LNCaP clone FGC (cell line): ENCODE measurements at regions not wholly inside any gene's neighbourhood (a gene's known extent, or its start where the extent isn't known, plus 50 kb on each side); places are given as distances from the start of the nearest gene placed in this dataset.

ENCODE experiments used
- DNase-seq: peaks from one replicate; pipeline ENCODE4 v3.0.0-alpha.2; 2011; ENCODE audit warnings: low read depth
- H3K4me3 ChIP-seq: 2 replicates; pipeline ENCODE4 v1.5.1; 2011; ENCODE audit warnings: mild to moderate bottlenecking, low read depth, low read length, control low read depth
- TF ChIP-seq, protein P1 (sequence below): IDR thresholded peaks from 2 replicates; pipeline ENCODE4 v1.5.1; 2012; ENCODE audit warnings: mild to moderate bottlenecking; ENCODE audit not compliant: control insufficient read depth, insufficient read depth; ENCODE audit errors: extremely low read depth

DNA sequence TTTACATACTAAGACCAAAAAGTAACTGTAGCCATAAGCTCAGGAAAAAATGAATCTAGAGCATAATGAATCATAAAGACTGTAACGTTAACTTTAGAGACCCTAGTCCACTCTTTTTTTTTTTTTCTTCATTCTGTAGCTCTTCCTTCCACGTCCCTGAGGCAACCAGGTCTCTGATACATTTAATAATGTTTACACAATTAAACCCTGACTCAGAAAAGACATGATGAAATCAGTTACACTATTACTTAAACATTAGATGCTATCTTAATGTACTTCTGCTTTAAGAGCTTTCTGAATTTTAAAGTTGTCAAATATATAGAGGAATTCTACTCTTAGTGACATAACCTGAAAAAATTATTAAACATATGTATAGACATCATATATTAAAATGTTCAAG is 1121.5 kb upstream of the DDX18 start:
- H3K4me3 ChIP-seq, result no peak overlapping the region
- DNase-seq, result peak; percentile 35
- TF ChIP-seq, protein P1, sequence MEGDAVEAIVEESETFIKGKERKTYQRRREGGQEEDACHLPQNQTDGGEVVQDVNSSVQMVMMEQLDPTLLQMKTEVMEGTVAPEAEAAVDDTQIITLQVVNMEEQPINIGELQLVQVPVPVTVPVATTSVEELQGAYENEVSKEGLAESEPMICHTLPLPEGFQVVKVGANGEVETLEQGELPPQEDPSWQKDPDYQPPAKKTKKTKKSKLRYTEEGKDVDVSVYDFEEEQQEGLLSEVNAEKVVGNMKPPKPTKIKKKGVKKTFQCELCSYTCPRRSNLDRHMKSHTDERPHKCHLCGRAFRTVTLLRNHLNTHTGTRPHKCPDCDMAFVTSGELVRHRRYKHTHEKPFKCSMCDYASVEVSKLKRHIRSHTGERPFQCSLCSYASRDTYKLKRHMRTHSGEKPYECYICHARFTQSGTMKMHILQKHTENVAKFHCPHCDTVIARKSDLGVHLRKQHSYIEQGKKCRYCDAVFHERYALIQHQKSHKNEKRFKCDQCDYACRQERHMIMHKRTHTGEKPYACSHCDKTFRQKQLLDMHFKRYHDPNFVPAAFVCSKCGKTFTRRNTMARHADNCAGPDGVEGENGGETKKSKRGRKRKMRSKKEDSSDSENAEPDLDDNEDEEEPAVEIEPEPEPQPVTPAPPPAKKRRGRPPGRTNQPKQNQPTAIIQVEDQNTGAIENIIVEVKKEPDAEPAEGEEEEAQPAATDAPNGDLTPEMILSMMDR, result no peak

DNA sequence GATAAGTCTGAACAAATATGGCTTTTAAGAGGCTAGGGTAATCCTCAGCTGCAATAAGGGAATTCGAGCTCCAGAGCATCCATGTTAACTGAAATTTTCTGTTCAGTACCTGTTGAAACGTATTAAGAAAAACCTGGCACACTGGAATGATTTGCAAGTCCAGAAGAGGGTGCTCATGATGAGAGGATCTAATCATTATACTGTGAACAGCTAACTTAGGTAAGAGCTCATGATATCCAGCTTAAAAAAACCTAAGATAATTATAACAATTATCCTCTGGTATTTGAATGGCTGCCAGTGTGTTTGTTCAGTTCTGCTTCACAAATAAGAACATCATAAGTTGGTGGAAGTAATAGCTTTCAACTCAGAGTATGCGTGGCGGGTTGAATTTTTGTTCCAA is 1118.3 kb upstream of the DDX18 start:
- TF ChIP-seq, protein P1, result peak; percentile 40
- H3K4me3 ChIP-seq, result no peak overlapping the region
- DNase-seq, result no peak

DNA sequence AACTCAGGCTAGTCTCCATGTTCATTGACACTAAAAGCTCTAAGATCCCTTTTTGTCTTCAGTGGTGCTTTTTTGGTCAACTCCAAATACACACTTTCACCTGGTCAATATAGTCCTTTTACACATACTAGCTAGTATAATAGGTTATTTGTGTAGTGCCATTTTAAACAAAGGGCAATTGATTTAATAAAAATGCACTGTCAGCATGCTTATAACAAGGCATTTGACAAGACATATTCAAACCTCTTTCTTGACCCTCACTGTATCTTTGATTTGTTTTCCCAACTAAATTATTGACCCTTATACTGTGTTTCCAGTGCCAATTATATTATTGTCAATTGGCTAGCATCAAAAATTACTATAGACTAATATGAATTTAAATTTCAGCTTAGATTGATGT is 1117.6 kb upstream of the DDX18 start:
- no peak for DNase-seq
- TF ChIP-seq, protein P1, result no peak
- H3K4me3 ChIP-seq, result no peak overlapping the region

DNA sequence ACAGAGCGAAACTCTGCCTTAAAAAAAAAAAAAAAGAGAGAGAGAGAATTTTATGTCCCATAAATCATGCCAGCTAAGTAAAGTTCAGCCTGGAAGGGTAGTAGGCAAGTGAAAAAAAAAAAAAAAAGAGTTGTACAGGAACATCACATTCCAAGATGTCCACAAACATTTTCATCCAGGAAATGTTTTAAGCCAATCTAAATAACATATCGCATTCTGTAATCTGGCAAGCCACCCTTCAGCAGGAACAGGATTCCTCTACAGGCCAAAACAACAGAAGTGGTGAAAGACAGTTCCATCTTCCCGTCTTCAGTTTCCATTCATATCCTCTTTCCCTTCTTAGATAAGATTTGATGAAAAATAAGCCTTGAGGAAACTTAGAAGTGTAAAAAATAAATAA is 1108.1 kb upstream of the DDX18 start:
- peak; percentile 78 for DNase-seq
- H3K4me3 ChIP-seq, result no peak overlapping the region
- TF ChIP-seq, protein P1, result no peak

DNA sequence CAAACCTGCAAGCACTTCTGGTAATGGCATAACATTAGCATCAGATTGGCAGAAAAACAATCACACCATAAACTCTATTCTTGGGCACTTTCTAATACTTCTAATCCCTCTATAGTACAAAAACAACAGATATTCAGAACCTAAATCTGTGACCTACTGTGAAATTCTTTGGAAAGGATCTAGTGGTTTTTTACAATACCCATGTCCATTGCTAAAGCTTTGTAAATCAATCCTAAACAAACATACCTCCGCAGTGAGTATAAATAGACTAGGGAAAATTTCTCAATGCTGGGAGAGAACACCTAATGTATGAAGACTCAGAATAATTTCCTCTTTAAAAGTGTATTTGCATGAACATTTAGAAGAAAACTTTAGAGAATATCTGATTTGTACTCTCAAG is 1098.5 kb upstream of the DDX18 start:
- H3K4me3 ChIP-seq, result no peak overlapping the region
- DNase-seq, result no peak
- TF ChIP-seq, protein P1, result no peak

DNA sequence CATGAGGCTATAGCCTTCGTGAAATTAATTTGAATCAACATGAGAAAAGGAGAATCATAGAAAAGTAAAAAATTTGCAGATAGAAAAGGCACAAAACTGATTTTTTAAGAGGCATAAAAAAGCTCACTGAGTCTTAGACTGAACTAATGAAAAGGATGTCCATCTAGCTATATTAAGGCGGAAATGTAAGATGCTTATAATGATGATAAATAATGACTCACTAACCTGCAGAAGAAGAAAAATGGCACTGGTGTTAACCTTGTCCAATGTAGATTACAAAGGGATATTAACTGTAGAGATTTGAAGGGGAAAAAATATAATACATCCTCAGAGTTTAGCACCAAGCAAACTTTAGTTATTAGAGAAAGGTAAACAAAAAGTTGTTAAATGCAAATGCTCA is 1098.0 kb upstream of the DDX18 start:
- DNase-seq, result no peak
- H3K4me3 ChIP-seq, result no peak overlapping the region
- TF ChIP-seq, protein P1, result no peak

DNA sequence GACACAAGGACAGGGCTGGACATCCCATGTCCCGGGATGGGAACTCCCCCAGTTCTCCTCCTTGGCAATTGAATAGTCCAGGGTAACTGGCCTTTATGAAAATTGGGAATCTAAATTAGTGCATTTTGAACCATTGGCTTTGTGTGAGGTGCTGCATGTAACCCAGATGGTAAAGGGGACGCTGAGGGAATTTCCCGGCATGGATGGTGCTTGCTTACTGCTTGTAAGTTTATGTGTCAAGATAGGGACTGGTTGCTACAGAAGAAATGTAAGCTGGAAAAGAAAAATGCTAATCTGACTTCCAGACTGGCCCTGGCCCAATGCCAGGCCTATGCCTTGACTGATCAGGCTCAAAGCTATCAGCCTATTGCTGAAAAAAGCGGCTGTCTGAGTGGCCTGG is 1096.7 kb upstream of the DDX18 start:
- TF ChIP-seq, protein P1, result no peak
- DNase-seq, result no peak
- H3K4me3 ChIP-seq, result no peak overlapping the region
